WTC11 (cell line): ENCODE measurements at regions not wholly inside any gene's neighbourhood (a gene's known extent, or its start where the extent isn't known, plus 50 kb on each side); places are given as distances from the start of the nearest gene placed in this dataset.

Experiments used
- ATAC-seq: fragments of 200-7000 bp; cut with Tn5 transposase; 2 replicates; pipeline ENCODE4 v1.10.0; 2021; ENCODE audit warnings: mild to moderate bottlenecking, moderate library complexity
- CTCF ChIA-PET: fragments of 300-600 bp; sonication (Branson Sonifier 250); formaldehyde crosslinking; loops from one replicate; lab custom pipeline; 2021; ENCODE audit warnings: antibody characterized with exemption; lab: Charles Lee
- POLR2A ChIA-PET: fragments of 350-600 bp; sonication (Branson Sonifier 250); formaldehyde crosslinking; loops from one replicate; lab custom pipeline; 2021; ENCODE audit warnings: antibody characterized with exemption; lab: Charles Lee
- DNase-seq: peaks from one replicate; pipeline ENCODE4 v3.0.0; 2021; ENCODE audit warnings: low spot score
- H3K27ac Mint-ChIP-seq: 2 replicates; pipeline ENCODE4 v1.8.0; 2021; ENCODE audit warnings: mixed read lengths
- H3K27me3 Mint-ChIP-seq: 2 replicates; pipeline ENCODE4 v1.8.0; 2021; ENCODE audit warnings: low read depth, mild to moderate bottlenecking, moderate library complexity, mixed read lengths
- H3K36me3 Mint-ChIP-seq: 2 replicates; pipeline ENCODE4 v1.8.0; 2021; ENCODE audit warnings: mixed read lengths
- H3K4me1 Mint-ChIP-seq: 2 replicates; pipeline ENCODE4 v1.8.0; 2022; ENCODE audit warnings: mixed read lengths
- H3K4me3 Mint-ChIP-seq: 2 replicates; pipeline ENCODE4 v1.8.0; 2021; ENCODE audit warnings: mild to moderate bottlenecking, moderate library complexity, mixed read lengths
- H3K9me3 Mint-ChIP-seq: 2 replicates; pipeline ENCODE4 v1.8.0; 2021; ENCODE audit warnings: mixed read lengths
- CBFB ChIP-seq: sonication (generic); formaldehyde crosslinking; IDR thresholded peaks from 2 replicates; pipeline ENCODE4 v1.8.1; 2022; ENCODE audit warnings: mild to moderate bottlenecking, low read depth, missing genetic modification reagents
- ESRRA ChIP-seq: sonication (generic); formaldehyde crosslinking; IDR thresholded peaks from 2 replicates; pipeline ENCODE4 v1.8.1; 2022; ENCODE audit warnings: mild to moderate bottlenecking, missing genetic modification reagents, borderline replicate concordance
- NFATC4 ChIP-seq: fragments of 250-450 bp; sonication (Bioruptor Pico); IDR thresholded peaks from 2 replicates; pipeline ENCODE4 v1.9.0; 2021; ENCODE audit warnings: mild to moderate bottlenecking
- NFYB ChIP-seq: sonication (generic); formaldehyde crosslinking; conservative IDR thresholded peaks from 2 replicates; pipeline ENCODE4 v1.8.0; 2022; ENCODE audit warnings: low read depth, missing genetic modification reagents
- ZNF138 ChIP-seq: sonication (generic); formaldehyde crosslinking; conservative IDR thresholded peaks from 2 replicates; pipeline ENCODE4 v1.8.1; 2022; ENCODE audit warnings: mild to moderate bottlenecking, moderate library complexity, missing genetic modification reagents
- ZNF219 ChIP-seq: sonication (generic); formaldehyde crosslinking; IDR thresholded peaks from 2 replicates; pipeline ENCODE4 v1.8.0; 2023; ENCODE audit warnings: missing genetic modification reagents, mild to moderate bottlenecking, borderline replicate concordance
- TF ChIP-seq, protein P1 (sequence below): sonication (generic); formaldehyde crosslinking; IDR thresholded peaks from 2 replicates; pipeline ENCODE4 v1.8.1; 2022; ENCODE audit warnings: mild to moderate bottlenecking, missing genetic modification reagents, moderate library complexity, borderline replicate concordance
- TF ChIP-seq, protein P2 (sequence below): sonication (generic); formaldehyde crosslinking; conservative IDR thresholded peaks from 2 replicates; pipeline ENCODE4 v1.8.1; 2023; ENCODE audit warnings: mild to moderate bottlenecking, low read depth, missing genetic modification reagents, moderate library complexity
- TF ChIP-seq, protein P3 (sequence below): sonication (generic); formaldehyde crosslinking; IDR thresholded peaks from 2 replicates; pipeline ENCODE4 v1.8.1; 2022; ENCODE audit warnings: missing genetic modification reagents, borderline replicate concordance
- TF ChIP-seq, protein P4 (sequence below): sonication (generic); formaldehyde crosslinking; IDR thresholded peaks from 2 replicates; pipeline ENCODE4 v1.8.0; 2023; ENCODE audit warnings: missing genetic modification reagents, mild to moderate bottlenecking, borderline replicate concordance
- TF ChIP-seq, protein P5 (sequence below): fragments of 200-600 bp; IDR thresholded peaks from 2 replicates; pipeline ENCODE4 v1.8.0; 2022; ENCODE audit warnings: antibody characterized with exemption
- TF ChIP-seq, protein P6 (sequence below): sonication (generic); formaldehyde crosslinking; IDR thresholded peaks from 2 replicates; pipeline ENCODE4 v1.8.0; 2022; ENCODE audit warnings: missing genetic modification reagents
- TF ChIP-seq, protein P7 (sequence below): fragments of 250-450 bp; sonication (Bioruptor Pico); IDR thresholded peaks from 2 replicates; pipeline ENCODE4 v1.9.0; 2021; ENCODE audit warnings: mild to moderate bottlenecking, borderline replicate concordance

DNA sequence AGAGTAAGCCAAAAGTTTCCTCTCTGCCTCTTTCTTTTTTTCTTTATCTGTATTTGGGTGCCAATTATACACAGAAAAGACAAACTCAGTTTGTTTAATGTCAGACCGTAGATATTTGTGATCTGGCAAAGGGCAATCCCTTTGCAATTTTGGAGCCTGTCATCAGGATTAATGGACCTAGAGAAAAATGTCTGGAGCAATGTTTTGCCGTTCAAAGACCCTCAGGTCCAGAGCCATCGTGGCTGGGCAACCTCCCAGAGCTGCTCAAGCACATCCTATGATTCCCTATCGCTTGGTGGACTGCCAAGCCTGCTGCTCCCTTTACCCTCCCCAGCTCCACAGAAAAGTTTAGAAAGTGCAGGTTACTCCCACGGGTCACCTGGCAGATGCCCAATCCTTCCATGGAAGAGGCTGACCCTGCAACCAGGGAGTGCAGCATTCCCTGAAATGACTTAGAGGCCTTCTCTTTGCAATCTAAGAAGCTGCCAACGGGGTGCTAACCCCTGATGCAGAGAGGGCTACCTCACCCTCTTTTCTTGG lies 112.5 kb upstream of the NGF start (continued):
- TF ChIP-seq ESRRA (CRISPR knock-in tag): no peak
- TF ChIP-seq, protein P1, sequence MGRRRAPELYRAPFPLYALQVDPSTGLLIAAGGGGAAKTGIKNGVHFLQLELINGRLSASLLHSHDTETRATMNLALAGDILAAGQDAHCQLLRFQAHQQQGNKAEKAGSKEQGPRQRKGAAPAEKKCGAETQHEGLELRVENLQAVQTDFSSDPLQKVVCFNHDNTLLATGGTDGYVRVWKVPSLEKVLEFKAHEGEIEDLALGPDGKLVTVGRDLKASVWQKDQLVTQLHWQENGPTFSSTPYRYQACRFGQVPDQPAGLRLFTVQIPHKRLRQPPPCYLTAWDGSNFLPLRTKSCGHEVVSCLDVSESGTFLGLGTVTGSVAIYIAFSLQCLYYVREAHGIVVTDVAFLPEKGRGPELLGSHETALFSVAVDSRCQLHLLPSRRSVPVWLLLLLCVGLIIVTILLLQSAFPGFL: no peak

DNA sequence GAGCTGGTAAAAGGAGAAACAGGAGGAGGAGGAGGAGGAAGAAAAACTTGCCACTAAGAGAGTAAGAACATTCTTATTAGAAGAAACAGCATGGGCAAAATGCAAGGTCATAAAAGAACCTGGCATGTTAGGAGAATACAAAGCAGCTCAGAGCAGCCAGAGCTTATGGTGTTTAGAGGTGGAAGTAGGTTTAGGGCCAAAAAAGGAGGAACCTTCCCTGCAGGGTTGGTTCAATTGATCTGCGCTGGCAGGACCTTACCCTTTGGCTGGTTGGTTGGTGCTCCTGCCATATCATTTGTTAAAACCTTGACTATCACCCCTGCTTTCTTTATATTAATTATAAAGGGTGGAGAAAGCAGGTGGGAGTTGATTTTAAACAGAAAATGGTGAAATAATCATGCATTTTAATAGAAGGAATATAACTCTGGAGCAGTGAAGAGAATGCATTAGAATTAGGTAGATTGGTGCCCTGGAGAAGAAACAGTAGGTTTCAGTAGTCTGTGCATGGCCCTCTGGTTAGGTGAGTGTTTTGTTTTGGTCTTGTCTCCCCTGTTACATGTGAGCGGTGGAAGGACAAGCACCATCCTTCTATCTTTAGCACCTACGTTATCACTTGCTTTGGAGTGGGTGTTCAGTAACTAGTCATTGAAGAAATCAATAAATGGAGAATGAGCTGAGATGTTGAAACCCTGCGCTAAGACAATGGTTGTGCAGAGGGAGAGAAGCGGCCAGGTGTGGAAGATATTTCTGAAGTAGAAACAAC lies 110.4 kb upstream of the NGF start:
- DNase-seq: no peak
- Mint-ChIP-seq H3K27ac (no peak overlapping the region), H3K4me1 (no peaks in the 10 kb centered on the region), H3K4me3 (no peak overlapping the region), H3K9me3 (peaks cover 6% of the 10 kb centered on the region; the same call in 1 of the 2 replicates), H3K36me3 (no peaks in the 10 kb centered on the region), H3K27me3 (no peaks in the 10 kb centered on the region)
- no peak for ATAC-seq
- POLR2A ChIA-PET: no interaction called here
- CTCF ChIA-PET: interaction anchor here (0.9 kb wide), 1 partner anchor 173 kb away, joined by 5 read pairs; no protein-coding TSS in a partner anchor
- TF ChIP-seq CBFB (no peak), NFYB (CRISPR knock-in tag) (no peak), ZNF219 (CRISPR knock-in tag) (no peak), NFATC4 (CRISPR knock-in tag) (no peak), ZNF138 (CRISPR knock-in tag) (no peak)
- TF ChIP-seq, protein P2, sequence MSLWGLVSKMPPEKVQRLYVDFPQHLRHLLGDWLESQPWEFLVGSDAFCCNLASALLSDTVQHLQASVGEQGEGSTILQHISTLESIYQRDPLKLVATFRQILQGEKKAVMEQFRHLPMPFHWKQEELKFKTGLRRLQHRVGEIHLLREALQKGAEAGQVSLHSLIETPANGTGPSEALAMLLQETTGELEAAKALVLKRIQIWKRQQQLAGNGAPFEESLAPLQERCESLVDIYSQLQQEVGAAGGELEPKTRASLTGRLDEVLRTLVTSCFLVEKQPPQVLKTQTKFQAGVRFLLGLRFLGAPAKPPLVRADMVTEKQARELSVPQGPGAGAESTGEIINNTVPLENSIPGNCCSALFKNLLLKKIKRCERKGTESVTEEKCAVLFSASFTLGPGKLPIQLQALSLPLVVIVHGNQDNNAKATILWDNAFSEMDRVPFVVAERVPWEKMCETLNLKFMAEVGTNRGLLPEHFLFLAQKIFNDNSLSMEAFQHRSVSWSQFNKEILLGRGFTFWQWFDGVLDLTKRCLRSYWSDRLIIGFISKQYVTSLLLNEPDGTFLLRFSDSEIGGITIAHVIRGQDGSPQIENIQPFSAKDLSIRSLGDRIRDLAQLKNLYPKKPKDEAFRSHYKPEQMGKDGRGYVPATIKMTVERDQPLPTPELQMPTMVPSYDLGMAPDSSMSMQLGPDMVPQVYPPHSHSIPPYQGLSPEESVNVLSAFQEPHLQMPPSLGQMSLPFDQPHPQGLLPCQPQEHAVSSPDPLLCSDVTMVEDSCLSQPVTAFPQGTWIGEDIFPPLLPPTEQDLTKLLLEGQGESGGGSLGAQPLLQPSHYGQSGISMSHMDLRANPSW (CRISPR knock-in tag): no peak
- TF ChIP-seq, protein P3, sequence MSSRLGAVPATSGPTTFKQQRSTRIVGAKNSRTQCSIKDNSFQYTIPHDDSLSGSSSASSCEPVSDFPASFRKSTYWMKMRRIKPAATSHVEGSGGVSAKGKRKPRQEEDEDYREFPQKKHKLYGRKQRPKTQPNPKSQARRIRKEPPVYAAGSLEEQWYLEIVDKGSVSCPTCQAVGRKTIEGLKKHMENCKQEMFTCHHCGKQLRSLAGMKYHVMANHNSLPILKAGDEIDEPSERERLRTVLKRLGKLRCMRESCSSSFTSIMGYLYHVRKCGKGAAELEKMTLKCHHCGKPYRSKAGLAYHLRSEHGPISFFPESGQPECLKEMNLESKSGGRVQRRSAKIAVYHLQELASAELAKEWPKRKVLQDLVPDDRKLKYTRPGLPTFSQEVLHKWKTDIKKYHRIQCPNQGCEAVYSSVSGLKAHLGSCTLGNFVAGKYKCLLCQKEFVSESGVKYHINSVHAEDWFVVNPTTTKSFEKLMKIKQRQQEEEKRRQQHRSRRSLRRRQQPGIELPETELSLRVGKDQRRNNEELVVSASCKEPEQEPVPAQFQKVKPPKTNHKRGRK: no peak
- TF ChIP-seq, protein P4, sequence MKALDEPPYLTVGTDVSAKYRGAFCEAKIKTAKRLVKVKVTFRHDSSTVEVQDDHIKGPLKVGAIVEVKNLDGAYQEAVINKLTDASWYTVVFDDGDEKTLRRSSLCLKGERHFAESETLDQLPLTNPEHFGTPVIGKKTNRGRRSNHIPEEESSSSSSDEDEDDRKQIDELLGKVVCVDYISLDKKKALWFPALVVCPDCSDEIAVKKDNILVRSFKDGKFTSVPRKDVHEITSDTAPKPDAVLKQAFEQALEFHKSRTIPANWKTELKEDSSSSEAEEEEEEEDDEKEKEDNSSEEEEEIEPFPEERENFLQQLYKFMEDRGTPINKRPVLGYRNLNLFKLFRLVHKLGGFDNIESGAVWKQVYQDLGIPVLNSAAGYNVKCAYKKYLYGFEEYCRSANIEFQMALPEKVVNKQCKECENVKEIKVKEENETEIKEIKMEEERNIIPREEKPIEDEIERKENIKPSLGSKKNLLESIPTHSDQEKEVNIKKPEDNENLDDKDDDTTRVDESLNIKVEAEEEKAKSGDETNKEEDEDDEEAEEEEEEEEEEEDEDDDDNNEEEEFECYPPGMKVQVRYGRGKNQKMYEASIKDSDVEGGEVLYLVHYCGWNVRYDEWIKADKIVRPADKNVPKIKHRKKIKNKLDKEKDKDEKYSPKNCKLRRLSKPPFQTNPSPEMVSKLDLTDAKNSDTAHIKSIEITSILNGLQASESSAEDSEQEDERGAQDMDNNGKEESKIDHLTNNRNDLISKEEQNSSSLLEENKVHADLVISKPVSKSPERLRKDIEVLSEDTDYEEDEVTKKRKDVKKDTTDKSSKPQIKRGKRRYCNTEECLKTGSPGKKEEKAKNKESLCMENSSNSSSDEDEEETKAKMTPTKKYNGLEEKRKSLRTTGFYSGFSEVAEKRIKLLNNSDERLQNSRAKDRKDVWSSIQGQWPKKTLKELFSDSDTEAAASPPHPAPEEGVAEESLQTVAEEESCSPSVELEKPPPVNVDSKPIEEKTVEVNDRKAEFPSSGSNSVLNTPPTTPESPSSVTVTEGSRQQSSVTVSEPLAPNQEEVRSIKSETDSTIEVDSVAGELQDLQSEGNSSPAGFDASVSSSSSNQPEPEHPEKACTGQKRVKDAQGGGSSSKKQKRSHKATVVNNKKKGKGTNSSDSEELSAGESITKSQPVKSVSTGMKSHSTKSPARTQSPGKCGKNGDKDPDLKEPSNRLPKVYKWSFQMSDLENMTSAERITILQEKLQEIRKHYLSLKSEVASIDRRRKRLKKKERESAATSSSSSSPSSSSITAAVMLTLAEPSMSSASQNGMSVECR (CRISPR knock-in tag): no peak
- TF ChIP-seq, protein P5, sequence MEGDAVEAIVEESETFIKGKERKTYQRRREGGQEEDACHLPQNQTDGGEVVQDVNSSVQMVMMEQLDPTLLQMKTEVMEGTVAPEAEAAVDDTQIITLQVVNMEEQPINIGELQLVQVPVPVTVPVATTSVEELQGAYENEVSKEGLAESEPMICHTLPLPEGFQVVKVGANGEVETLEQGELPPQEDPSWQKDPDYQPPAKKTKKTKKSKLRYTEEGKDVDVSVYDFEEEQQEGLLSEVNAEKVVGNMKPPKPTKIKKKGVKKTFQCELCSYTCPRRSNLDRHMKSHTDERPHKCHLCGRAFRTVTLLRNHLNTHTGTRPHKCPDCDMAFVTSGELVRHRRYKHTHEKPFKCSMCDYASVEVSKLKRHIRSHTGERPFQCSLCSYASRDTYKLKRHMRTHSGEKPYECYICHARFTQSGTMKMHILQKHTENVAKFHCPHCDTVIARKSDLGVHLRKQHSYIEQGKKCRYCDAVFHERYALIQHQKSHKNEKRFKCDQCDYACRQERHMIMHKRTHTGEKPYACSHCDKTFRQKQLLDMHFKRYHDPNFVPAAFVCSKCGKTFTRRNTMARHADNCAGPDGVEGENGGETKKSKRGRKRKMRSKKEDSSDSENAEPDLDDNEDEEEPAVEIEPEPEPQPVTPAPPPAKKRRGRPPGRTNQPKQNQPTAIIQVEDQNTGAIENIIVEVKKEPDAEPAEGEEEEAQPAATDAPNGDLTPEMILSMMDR: no peak
- TF ChIP-seq, protein P6, sequence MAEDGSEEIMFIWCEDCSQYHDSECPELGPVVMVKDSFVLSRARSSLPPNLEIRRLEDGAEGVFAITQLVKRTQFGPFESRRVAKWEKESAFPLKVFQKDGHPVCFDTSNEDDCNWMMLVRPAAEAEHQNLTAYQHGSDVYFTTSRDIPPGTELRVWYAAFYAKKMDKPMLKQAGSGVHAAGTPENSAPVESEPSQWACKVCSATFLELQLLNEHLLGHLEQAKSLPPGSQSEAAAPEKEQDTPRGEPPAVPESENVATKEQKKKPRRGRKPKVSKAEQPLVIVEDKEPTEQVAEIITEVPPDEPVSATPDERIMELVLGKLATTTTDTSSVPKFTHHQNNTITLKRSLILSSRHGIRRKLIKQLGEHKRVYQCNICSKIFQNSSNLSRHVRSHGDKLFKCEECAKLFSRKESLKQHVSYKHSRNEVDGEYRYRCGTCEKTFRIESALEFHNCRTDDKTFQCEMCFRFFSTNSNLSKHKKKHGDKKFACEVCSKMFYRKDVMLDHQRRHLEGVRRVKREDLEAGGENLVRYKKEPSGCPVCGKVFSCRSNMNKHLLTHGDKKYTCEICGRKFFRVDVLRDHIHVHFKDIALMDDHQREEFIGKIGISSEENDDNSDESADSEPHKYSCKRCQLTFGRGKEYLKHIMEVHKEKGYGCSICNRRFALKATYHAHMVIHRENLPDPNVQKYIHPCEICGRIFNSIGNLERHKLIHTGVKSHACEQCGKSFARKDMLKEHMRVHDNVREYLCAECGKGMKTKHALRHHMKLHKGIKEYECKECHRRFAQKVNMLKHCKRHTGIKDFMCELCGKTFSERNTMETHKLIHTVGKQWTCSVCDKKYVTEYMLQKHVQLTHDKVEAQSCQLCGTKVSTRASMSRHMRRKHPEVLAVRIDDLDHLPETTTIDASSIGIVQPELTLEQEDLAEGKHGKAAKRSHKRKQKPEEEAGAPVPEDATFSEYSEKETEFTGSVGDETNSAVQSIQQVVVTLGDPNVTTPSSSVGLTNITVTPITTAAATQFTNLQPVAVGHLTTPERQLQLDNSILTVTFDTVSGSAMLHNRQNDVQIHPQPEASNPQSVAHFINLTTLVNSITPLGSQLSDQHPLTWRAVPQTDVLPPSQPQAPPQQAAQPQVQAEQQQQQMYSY (CRISPR knock-in tag): no peak
- TF ChIP-seq, protein P7, sequence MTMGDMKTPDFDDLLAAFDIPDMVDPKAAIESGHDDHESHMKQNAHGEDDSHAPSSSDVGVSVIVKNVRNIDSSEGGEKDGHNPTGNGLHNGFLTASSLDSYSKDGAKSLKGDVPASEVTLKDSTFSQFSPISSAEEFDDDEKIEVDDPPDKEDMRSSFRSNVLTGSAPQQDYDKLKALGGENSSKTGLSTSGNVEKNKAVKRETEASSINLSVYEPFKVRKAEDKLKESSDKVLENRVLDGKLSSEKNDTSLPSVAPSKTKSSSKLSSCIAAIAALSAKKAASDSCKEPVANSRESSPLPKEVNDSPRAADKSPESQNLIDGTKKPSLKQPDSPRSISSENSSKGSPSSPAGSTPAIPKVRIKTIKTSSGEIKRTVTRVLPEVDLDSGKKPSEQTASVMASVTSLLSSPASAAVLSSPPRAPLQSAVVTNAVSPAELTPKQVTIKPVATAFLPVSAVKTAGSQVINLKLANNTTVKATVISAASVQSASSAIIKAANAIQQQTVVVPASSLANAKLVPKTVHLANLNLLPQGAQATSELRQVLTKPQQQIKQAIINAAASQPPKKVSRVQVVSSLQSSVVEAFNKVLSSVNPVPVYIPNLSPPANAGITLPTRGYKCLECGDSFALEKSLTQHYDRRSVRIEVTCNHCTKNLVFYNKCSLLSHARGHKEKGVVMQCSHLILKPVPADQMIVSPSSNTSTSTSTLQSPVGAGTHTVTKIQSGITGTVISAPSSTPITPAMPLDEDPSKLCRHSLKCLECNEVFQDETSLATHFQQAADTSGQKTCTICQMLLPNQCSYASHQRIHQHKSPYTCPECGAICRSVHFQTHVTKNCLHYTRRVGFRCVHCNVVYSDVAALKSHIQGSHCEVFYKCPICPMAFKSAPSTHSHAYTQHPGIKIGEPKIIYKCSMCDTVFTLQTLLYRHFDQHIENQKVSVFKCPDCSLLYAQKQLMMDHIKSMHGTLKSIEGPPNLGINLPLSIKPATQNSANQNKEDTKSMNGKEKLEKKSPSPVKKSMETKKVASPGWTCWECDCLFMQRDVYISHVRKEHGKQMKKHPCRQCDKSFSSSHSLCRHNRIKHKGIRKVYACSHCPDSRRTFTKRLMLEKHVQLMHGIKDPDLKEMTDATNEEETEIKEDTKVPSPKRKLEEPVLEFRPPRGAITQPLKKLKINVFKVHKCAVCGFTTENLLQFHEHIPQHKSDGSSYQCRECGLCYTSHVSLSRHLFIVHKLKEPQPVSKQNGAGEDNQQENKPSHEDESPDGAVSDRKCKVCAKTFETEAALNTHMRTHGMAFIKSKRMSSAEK (CRISPR knock-in tag): no peak
